GM10266 (cell line): ENCODE measurements at regions not wholly inside any gene's neighbourhood (a gene's known extent, or its start where the extent isn't known, plus 50 kb on each side); places are given as distances from the start of the nearest gene placed in this dataset.

Source experiments
- DNase-seq: peaks from one replicate; pipeline ENCODE4 v3.0.0; 2012; ENCODE audit errors: extremely low spot score
- CTCF ChIP-seq: IDR thresholded peaks from 2 replicates; pipeline ENCODE4 v1.5.1; 2012; ENCODE audit warnings: mild to moderate bottlenecking, low read depth; ENCODE audit not compliant: control insufficient read depth, insufficient read depth; ENCODE audit errors: missing control alignments

GRCh38 chr12:24400533-24400932 lies 451.1 kb upstream of the SOX5 start:
- no peak for DNase-seq
- no peak for TF ChIP-seq CTCF

- no peak for DNase-seq
- TF ChIP-seq CTCF = no peak
Observed at GRCh38 chr12:24398605-24399004, 449.1 kb upstream of the SOX5 start.

- no peak for TF ChIP-seq CTCF
- DNase-seq = no peak
Observed at GRCh38 chr12:24396224-24396623, 446.8 kb upstream of the SOX5 start.

GRCh38 chr12:24394246-24394645 lies 444.8 kb upstream of the SOX5 start:
- no peak for DNase-seq
- no peak for TF ChIP-seq CTCF

- no peak for DNase-seq
- TF ChIP-seq CTCF = no peak
Observed at GRCh38 chr12:24393071-24393470, 443.6 kb upstream of the SOX5 start.

GRCh38 chr12:24389394-24389793 lies 439.9 kb upstream of the SOX5 start:
- DNase-seq = no peak
- TF ChIP-seq CTCF = no peak

GRCh38 chr12:24387381-24387780 lies 437.9 kb upstream of the SOX5 start:
- DNase-seq = no peak

More at GRCh38 chr12:24387381-24387780, 437.9 kb upstream of the SOX5 start:
- TF ChIP-seq CTCF = no peak
